ENCODE measurements at regions not wholly inside any gene's neighbourhood (a gene's known extent, or its start where the extent isn't known, plus 50 kb on each side); places are given as distances from the start of the nearest gene placed in this dataset.

DNA sequence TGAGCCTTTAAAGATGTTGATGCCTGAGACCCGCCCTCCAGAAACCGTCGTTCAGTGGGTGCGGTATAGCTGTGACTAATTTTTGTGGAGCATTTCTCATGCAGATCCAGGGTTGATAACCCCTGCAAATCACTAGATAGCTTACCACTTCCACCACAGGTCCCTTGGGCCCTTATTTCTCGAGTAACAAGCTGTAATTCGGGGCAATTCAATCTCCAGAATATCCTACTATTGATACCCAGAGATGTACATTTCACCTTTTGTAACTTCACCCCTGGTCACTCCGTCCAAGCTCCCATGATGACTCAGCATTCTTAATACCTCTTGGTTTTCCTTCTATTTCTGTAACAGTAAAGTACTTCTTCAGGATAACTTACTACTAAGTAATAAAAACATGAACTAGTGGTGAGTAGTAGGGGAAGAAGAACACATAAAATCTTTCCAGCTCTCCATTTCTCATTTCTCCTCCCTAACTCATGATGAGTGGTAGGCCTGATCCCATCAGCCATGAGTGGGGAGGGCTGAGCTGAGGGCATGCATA, 71.9 kb upstream of the UBL3 start:
- H3K27me3 ChIP-seq (ENCODE audit: insufficient read depth, low read length): no peaks in the 10 kb centered on the region

GRCh38 chr13:29921542-29921941, 71.1 kb upstream of the UBL3 start:
- Histone ChIP-seq H4K20me1 (ENCODE audit: insufficient read depth, low read length) (peaks cover 3% of the 10 kb centered on the region), H2AFZ (ENCODE audit: low read length) (no peak overlapping the region), H3K27me3 (ENCODE audit: insufficient read depth, low read length) (no peaks in the 10 kb centered on the region), H3K27ac (ENCODE audit: low read depth, low read length) (no peak overlapping the region), H3K79me2 (ENCODE audit: insufficient read depth, low read length) (no peaks in the 10 kb centered on the region), H3K36me3 (ENCODE audit: insufficient read depth, low read length) (no peaks in the 10 kb centered on the region), H3K9me3 (ENCODE audit: low read depth, low read length) (no peaks in the 10 kb centered on the region), H3K4me2 (ENCODE audit: insufficient read depth, low read length) (no peak overlapping the region), H3K4me3 (ENCODE audit: insufficient read depth, low read length) (no peak overlapping the region), H3K4me1 (ENCODE audit: insufficient read depth, low read length) (peaks cover 46% of the 10 kb centered on the region)
- TF ChIP-seq, protein P1, sequence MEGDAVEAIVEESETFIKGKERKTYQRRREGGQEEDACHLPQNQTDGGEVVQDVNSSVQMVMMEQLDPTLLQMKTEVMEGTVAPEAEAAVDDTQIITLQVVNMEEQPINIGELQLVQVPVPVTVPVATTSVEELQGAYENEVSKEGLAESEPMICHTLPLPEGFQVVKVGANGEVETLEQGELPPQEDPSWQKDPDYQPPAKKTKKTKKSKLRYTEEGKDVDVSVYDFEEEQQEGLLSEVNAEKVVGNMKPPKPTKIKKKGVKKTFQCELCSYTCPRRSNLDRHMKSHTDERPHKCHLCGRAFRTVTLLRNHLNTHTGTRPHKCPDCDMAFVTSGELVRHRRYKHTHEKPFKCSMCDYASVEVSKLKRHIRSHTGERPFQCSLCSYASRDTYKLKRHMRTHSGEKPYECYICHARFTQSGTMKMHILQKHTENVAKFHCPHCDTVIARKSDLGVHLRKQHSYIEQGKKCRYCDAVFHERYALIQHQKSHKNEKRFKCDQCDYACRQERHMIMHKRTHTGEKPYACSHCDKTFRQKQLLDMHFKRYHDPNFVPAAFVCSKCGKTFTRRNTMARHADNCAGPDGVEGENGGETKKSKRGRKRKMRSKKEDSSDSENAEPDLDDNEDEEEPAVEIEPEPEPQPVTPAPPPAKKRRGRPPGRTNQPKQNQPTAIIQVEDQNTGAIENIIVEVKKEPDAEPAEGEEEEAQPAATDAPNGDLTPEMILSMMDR (IDR thresholded peaks at IDR 0.05; ENCODE audit: extremely low read depth, low read depth, low read length): no peak
- DNase-seq (ENCODE audit: insufficient read length, low spot score, missing footprints): no peak

More for the DNA sequence above, 71.9 kb upstream of the UBL3 start:
- Histone ChIP-seq H3K79me2 (ENCODE audit: insufficient read depth, low read length) (no peaks in the 10 kb centered on the region), H4K20me1 (ENCODE audit: insufficient read depth, low read length) (peaks cover 3% of the 10 kb centered on the region), H3K27ac (ENCODE audit: low read depth, low read length) (peak overlapping the region; percentile 95), H2AFZ (ENCODE audit: low read length) (no peak overlapping the region), H3K4me2 (ENCODE audit: insufficient read depth, low read length) (peak overlapping the region; percentile 77), H3K4me1 (ENCODE audit: insufficient read depth, low read length) (peaks cover 46% of the 10 kb centered on the region), H3K4me3 (ENCODE audit: insufficient read depth, low read length) (peak overlapping the region; percentile 50), H3K9me3 (ENCODE audit: low read depth, low read length) (no peaks in the 10 kb centered on the region), H3K36me3 (ENCODE audit: insufficient read depth, low read length) (no peaks in the 10 kb centered on the region)
- no peak for DNase-seq (ENCODE audit: insufficient read length, low spot score, missing footprints)
- TF ChIP-seq, protein P1 (IDR thresholded peaks at IDR 0.05; ENCODE audit: extremely low read depth, low read depth, low read length): no peak

- H4K20me1 ChIP-seq (ENCODE audit: insufficient read depth, low read length): peaks cover 3% of the 10 kb centered on the region
- H3K4me2 ChIP-seq (ENCODE audit: insufficient read depth, low read length): no peak overlapping the region
- H3K27ac ChIP-seq (ENCODE audit: low read depth, low read length): no peak overlapping the region
- no peaks in the 10 kb centered on the region for H3K79me2 ChIP-seq (ENCODE audit: insufficient read depth, low read length)
- H3K4me1 ChIP-seq (ENCODE audit: insufficient read depth, low read length): peaks cover 36% of the 10 kb centered on the region
- no peak for DNase-seq (ENCODE audit: insufficient read length, low spot score, missing footprints)
- no peaks in the 10 kb centered on the region for H3K36me3 ChIP-seq (ENCODE audit: insufficient read depth, low read length)
- H3K4me3 ChIP-seq (ENCODE audit: insufficient read depth, low read length): no peak overlapping the region
- no peaks in the 10 kb centered on the region for H3K27me3 ChIP-seq (ENCODE audit: insufficient read depth, low read length)
- TF ChIP-seq, protein P1 (IDR thresholded peaks at IDR 0.05; ENCODE audit: extremely low read depth, low read depth, low read length): no peak
- H3K9me3 ChIP-seq (ENCODE audit: low read depth, low read length): no peaks in the 10 kb centered on the region
- no peak overlapping the region for H2AFZ ChIP-seq (ENCODE audit: low read length)
Measured at GRCh38 chr13:29920025-29920643, 69.7 kb upstream of the UBL3 start.

- TF ChIP-seq, protein P1 (IDR thresholded peaks at IDR 0.05; ENCODE audit: extremely low read depth, low read depth, low read length): no peak
- Histone ChIP-seq H3K27ac (ENCODE audit: low read depth, low read length) (no peak overlapping the region), H3K36me3 (ENCODE audit: insufficient read depth, low read length) (no peaks in the 10 kb centered on the region), H3K4me2 (ENCODE audit: insufficient read depth, low read length) (no peak overlapping the region), H3K4me3 (ENCODE audit: insufficient read depth, low read length) (no peak overlapping the region), H3K79me2 (ENCODE audit: insufficient read depth, low read length) (no peaks in the 10 kb centered on the region), H3K9me3 (ENCODE audit: low read depth, low read length) (no peaks in the 10 kb centered on the region), H3K4me1 (ENCODE audit: insufficient read depth, low read length) (peaks cover 23% of the 10 kb centered on the region), H4K20me1 (ENCODE audit: insufficient read depth, low read length) (peaks cover 3% of the 10 kb centered on the region), H2AFZ (ENCODE audit: low read length) (no peak overlapping the region), H3K27me3 (ENCODE audit: insufficient read depth, low read length) (no peaks in the 10 kb centered on the region)
- no peak for DNase-seq (ENCODE audit: insufficient read length, low spot score, missing footprints)
Measured at GRCh38 chr13:29918845-29919244, 68.4 kb upstream of the UBL3 start.
